AG09319 (cell line): ENCODE measurements at regions not wholly inside any gene's neighbourhood (a gene's known extent, or its start where the extent isn't known, plus 50 kb on each side); places are given as distances from the start of the nearest gene placed in this dataset.

Experiments
- DNase-seq: peaks from one replicate; pipeline ENCODE4 v3.0.0-alpha.2; 2010; ENCODE audit warnings: low read depth; ENCODE audit errors: extremely low read depth
- CTCF ChIP-seq: IDR thresholded peaks from 2 replicates; pipeline ENCODE4 v1.5.1; 2011; ENCODE audit warnings: low read depth, mild to moderate bottlenecking, inconsistent platforms, low read length, moderate library complexity

- no peak for DNase-seq
- no peak for TF ChIP-seq CTCF
Observed at GRCh38 chr1:36635284-36635683, 152.6 kb upstream of the CSF3R start.

- DNase-seq: no peak
- TF ChIP-seq CTCF: no peak
Observed at GRCh38 chr1:36628804-36629203, 146.1 kb upstream of the CSF3R start.

GRCh38 chr1:36626435-36626834 is 143.7 kb upstream of the CSF3R start:
- no peak for TF ChIP-seq CTCF

GRCh38 chr1:36625935-36626310 is 143.2 kb upstream of the CSF3R start:
- no peak for TF ChIP-seq CTCF
- DNase-seq: no peak

More at GRCh38 chr1:36626435-36626834, 143.7 kb upstream of the CSF3R start:
- DNase-seq: no peak

GRCh38 chr1:36625253-36625934 is 142.7 kb upstream of the CSF3R start:
- DNase-seq: no peak

GRCh38 chr1:36624466-36624865 is 141.8 kb upstream of the CSF3R start:
- TF ChIP-seq CTCF: no peak
- no peak for DNase-seq

More at GRCh38 chr1:36625253-36625934, 142.7 kb upstream of the CSF3R start:
- no peak for TF ChIP-seq CTCF

GRCh38 chr1:36622741-36623648 is 140.3 kb upstream of the CSF3R start:
- TF ChIP-seq CTCF: no peak
- no peak for DNase-seq
